H1 (cell line): ENCODE measurements at regions not wholly inside any gene's neighbourhood (a gene's known extent, or its start where the extent isn't known, plus 50 kb on each side); places are given as distances from the start of the nearest gene placed in this dataset.

Source experiments
- BACH1 ChIP-seq: IDR thresholded peaks from 2 replicates; pipeline ENCODE4 v1.6.1; 2012; ENCODE audit warnings: low read length, improper control_type of control experiment
- CHD1 ChIP-seq: IDR thresholded peaks from 2 replicates; pipeline ENCODE4 v1.6.1; 2012; ENCODE audit warnings: low read depth, low read length, improper control_type of control experiment
- EGR1 ChIP-seq: IDR thresholded peaks from 2 replicates; pipeline ENCODE4 v1.6.1; 2011; ENCODE audit warnings: low read depth, low read length, borderline replicate concordance
- HDAC2 ChIP-seq, 2 experiments: fragments of 300-600 bp in 1 of 2; sonication (generic) in 1 of 2; IDR thresholded peaks; 2 replicates each; pipeline ENCODE4 v1.6.1; 2011 to 2012; ENCODE audit warnings: low read depth in 2 of 2, low read length in 2 of 2, mild to moderate bottlenecking in 2 of 2, moderate library complexity in 2 of 2, borderline replicate concordance in 1 of 2, inconsistent platforms in 1 of 2
- MAFK ChIP-seq: IDR thresholded peaks from 2 replicates; pipeline ENCODE4 v1.6.1; 2012; ENCODE audit warnings: low read depth, mild to moderate bottlenecking, improper control_type of control experiment, low read length
- SP2 ChIP-seq: IDR thresholded peaks from 2 replicates; pipeline ENCODE4 v1.6.1; 2012; ENCODE audit warnings: mild to moderate bottlenecking, low read length, inconsistent platforms
- TCF12 ChIP-seq: IDR thresholded peaks from 2 replicates; pipeline ENCODE4 v1.6.1; 2011; ENCODE audit warnings: low read depth, mild to moderate bottlenecking, low read length
- YY1 ChIP-seq: IDR thresholded peaks from 2 replicates; pipeline ENCODE4 v1.6.1; 2011; ENCODE audit warnings: low read depth, mild to moderate bottlenecking, low read length

DNA sequence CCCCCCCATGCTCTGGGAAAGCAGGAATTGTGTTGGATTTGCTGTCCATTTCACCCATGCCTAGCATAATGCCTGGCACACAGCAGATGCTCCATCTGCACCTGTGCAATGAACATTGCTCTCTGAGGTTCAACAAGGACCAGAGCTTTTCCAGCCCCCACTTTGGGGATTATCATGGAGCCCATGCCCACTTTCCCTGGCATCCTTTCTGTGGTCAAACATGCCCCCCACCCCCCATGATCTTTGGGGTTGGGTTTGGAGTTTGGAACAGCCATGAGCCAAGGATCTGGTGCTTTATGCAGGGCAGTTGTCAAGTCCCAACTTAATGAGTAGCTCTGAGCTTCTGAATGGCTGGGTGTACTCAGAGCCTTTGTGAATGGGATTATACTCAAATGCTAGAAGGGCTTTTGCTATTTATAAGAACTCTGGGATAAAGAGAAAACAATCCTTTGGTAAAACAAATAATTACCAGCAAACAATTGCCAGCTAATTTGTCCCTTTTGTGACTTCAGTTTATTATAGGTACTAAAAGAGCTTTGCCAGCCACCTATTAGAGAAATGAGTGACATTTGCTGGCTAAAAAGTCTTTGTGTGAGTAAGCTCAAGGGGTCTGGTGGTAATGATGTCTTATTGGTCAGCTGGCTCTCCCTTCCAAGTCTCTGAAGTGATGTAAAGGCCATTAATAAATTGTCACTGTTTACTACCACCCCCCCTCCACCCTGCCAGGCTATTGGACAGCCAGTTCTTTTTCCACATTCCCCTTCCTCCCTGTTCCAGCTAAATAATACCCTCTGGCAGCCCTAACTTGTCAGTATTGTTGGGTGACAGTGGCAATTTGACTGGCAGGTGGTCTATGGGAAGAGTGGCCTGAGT, 182.3 kb downstream of the MACROH2A1 start (continued):
- no peak for TF ChIP-seq EGR1
- TF ChIP-seq BACH1: no peak
- no peak for TF ChIP-seq SP2
- no peak for TF ChIP-seq YY1
- TF ChIP-seq CHD1: no peak
- TF ChIP-seq MAFK: no peak
- no peak for TF ChIP-seq TCF12
- TF ChIP-seq HDAC2 (IDR thresholded peaks at IDR 0.05; ENCODE audit: borderline replicate concordance in 1 of 2, low read depth in 2 of 2, low read length in 2 of 2): no peak
- TF ChIP-seq, all 59 proteins: peak for 0
